ENCODE measurements at regions not wholly inside any gene's neighbourhood (a gene's known extent, or its start where the extent isn't known, plus 50 kb on each side); places are given as distances from the start of the nearest gene placed in this dataset.
"Not testable (repeated sequence)": the region's sequence is repeated elsewhere in the genome, so short reads cannot be mapped to it uniquely, and the experiment has no call there.

GRCh38 chr5:152046361-152046760 is 121.7 kb upstream of the GLRA1 start:
- Histone ChIP-seq H3K36me3 (ENCODE audit: control insufficient read depth, insufficient read depth, low read length) (no peaks in the 10 kb centered on the region), H3K4me2 (ENCODE audit: low read length) (no peak overlapping the region), H3K9me3 (ENCODE audit: control insufficient read depth, low read length) (no peaks in the 10 kb centered on the region), H3K4me3 (ENCODE audit: low read depth, low read length) (no peak overlapping the region), H3K79me2 (no peaks in the 10 kb centered on the region), H3K4me1 (peaks cover 10% of the 10 kb centered on the region), H2AFZ (peak overlapping the region; percentile 54), H3K27ac (peak overlapping the region; percentile 82), H3K9ac (no peak overlapping the region), H3K27me3 (ENCODE audit: control insufficient read depth, insufficient read depth, low read length) (no peaks in the 10 kb centered on the region)
- no peak for TF ChIP-seq CTCF (IDR thresholded peaks at IDR 0.05)

GRCh38 chr5:152038856-152039255 is 114.2 kb upstream of the GLRA1 start:
- H3K27ac ChIP-seq; H3K9me3 ChIP-seq (ENCODE audit: control insufficient read depth, low read length); H3K4me1 ChIP-seq; H3K9ac ChIP-seq; H3K79me2 ChIP-seq; H3K4me2 ChIP-seq (ENCODE audit: low read length); H3K27me3 ChIP-seq (ENCODE audit: control insufficient read depth, insufficient read depth, low read length); H3K36me3 ChIP-seq (ENCODE audit: control insufficient read depth, insufficient read depth, low read length); H3K4me3 ChIP-seq (ENCODE audit: low read depth, low read length): not testable (repeated sequence)
- H2AFZ ChIP-seq = peak overlapping the region; percentile 25

GRCh38 chr5:152026328-152027024 is 101.8 kb upstream of the GLRA1 start:
- not testable (repeated sequence) for H3K9me3 ChIP-seq (ENCODE audit: control insufficient read depth, low read length); H3K4me1 ChIP-seq; H3K79me2 ChIP-seq; H2AFZ ChIP-seq; H3K27ac ChIP-seq; H3K4me2 ChIP-seq (ENCODE audit: low read length); H3K27me3 ChIP-seq (ENCODE audit: control insufficient read depth, insufficient read depth, low read length); H3K9ac ChIP-seq; H3K36me3 ChIP-seq (ENCODE audit: control insufficient read depth, insufficient read depth, low read length); H3K4me3 ChIP-seq (ENCODE audit: low read depth, low read length)

GRCh38 chr5:152016421-152016820 is 91.8 kb upstream of the GLRA1 start:
- Histone ChIP-seq H3K4me1 (no peaks in the 10 kb centered on the region), H2AFZ (no peak overlapping the region), H3K9me3 (ENCODE audit: control insufficient read depth, low read length) (no peaks in the 10 kb centered on the region), H3K9ac (no peak overlapping the region), H3K27me3 (ENCODE audit: control insufficient read depth, insufficient read depth, low read length) (no peaks in the 10 kb centered on the region), H3K4me2 (ENCODE audit: low read length) (no peak overlapping the region), H3K36me3 (ENCODE audit: control insufficient read depth, insufficient read depth, low read length) (no peaks in the 10 kb centered on the region), H3K4me3 (ENCODE audit: low read depth, low read length) (no peak overlapping the region), H3K79me2 (no peaks in the 10 kb centered on the region), H3K27ac (no peak overlapping the region)
- no peak for TF ChIP-seq CTCF (IDR thresholded peaks at IDR 0.05)

GRCh38 chr5:152007653-152008335 is 83.1 kb upstream of the GLRA1 start:
- TF ChIP-seq CTCF (IDR thresholded peaks at IDR 0.05) = no peak

More at GRCh38 chr5:152007653-152008335, 83.1 kb upstream of the GLRA1 start:
- no peaks in the 10 kb centered on the region for H3K79me2 ChIP-seq
- H3K27ac ChIP-seq = no peak overlapping the region
- no peak overlapping the region for H3K4me2 ChIP-seq (ENCODE audit: low read length)
- no peaks in the 10 kb centered on the region for H3K9me3 ChIP-seq (ENCODE audit: control insufficient read depth, low read length)
- no peak overlapping the region for H2AFZ ChIP-seq
- no peaks in the 10 kb centered on the region for H3K27me3 ChIP-seq (ENCODE audit: control insufficient read depth, insufficient read depth, low read length)
- H3K4me3 ChIP-seq (ENCODE audit: low read depth, low read length) = no peak overlapping the region
- peaks cover 3% of the 10 kb centered on the region for H3K4me1 ChIP-seq
- no peaks in the 10 kb centered on the region for H3K36me3 ChIP-seq (ENCODE audit: control insufficient read depth, insufficient read depth, low read length)
- no peak overlapping the region for H3K9ac ChIP-seq
